Neural progenitor cell (in vitro differentiated cells): ENCODE measurements at regions not wholly inside any gene's neighbourhood (a gene's known extent, or its start where the extent isn't known, plus 50 kb on each side); places are given as distances from the start of the nearest gene placed in this dataset.

Source experiments
- CTCF ChIP-seq: fragments of 200-600 bp; sonication (generic); IDR thresholded peaks from 2 replicates; pipeline ENCODE4 v1.5.1; 2017; ENCODE audit warnings: antibody characterized with exemption, mild to moderate bottlenecking
- EZH2 ChIP-seq: fragments of 200-600 bp; sonication (generic); IDR thresholded peaks from 2 replicates; pipeline ENCODE4 v1.6.1; 2017; ENCODE audit warnings: antibody characterized with exemption, mild to moderate bottlenecking, moderate library complexity

- TF ChIP-seq CTCF: no peak
- TF ChIP-seq EZH2: no peak
Measured at GRCh38 chr2:43090317-43090716, 136.1 kb downstream of the ZFP36L2 start.
